Suprapubic skin (tissue), 3 donors: ENCODE measurements at regions not wholly inside any gene's neighbourhood (a gene's known extent, or its start where the extent isn't known, plus 50 kb on each side); places are given as distances from the start of the nearest gene placed in this dataset.

Experiments
- CTCF ChIP-seq, 2 donors: fragments of 200-600 bp in 1 of 2; fragments of 450-650 bp in 1 of 2; sonication (generic) in 1 of 2; IDR thresholded peaks; one replicate each; pipeline ENCODE4 v1.5.1; 2016 to 2019; ENCODE audit warnings: antibody characterized with exemption in 2 of 2, mild to moderate bottlenecking in 1 of 2, moderate library complexity in 1 of 2
- EP300 ChIP-seq: sonication (generic); formaldehyde crosslinking; IDR thresholded peaks from one replicate; pipeline ENCODE4 v1.6.1; 2017; ENCODE audit warnings: antibody characterized with exemption
- POLR2A ChIP-seq, 2 donors: fragments of 450-650 bp; IDR thresholded peaks; one replicate each; pipeline ENCODE4 v1.6.1; 2017; ENCODE audit warnings: antibody characterized with exemption in 2 of 2, mild to moderate bottlenecking in 2 of 2, moderate library complexity in 2 of 2

GRCh38 chr4:36734334-36734733, 452.9 kb downstream of the DTHD1 start:
- no peak for TF ChIP-seq CTCF (IDR thresholded peaks at IDR 0.05)
- no peak for TF ChIP-seq POLR2A (IDR thresholded peaks at IDR 0.05)
- no peak for TF ChIP-seq EP300
